ENCODE measurements at regions not wholly inside any gene's neighbourhood (a gene's known extent, or its start where the extent isn't known, plus 50 kb on each side); places are given as distances from the start of the nearest gene placed in this dataset.
"Not testable (repeated sequence)": the region's sequence is repeated elsewhere in the genome, so short reads cannot be mapped to it uniquely, and the experiment has no call there.

GRCh38 chr3:10625323-10625722, 119.9 kb upstream of the ATP2B2 start:
- no peak for DNase-seq (ENCODE audit: low read depth)

GRCh38 chr3:10627884-10628572, 122.6 kb upstream of the ATP2B2 start:
- DNase-seq (ENCODE audit: low read depth), result no peak

- no peak for DNase-seq (ENCODE audit: low read depth)
Measured at GRCh38 chr3:10628891-10629670, 123.7 kb upstream of the ATP2B2 start.

GRCh38 chr3:10629671-10630040, 124.3 kb upstream of the ATP2B2 start:
- DNase-seq (ENCODE audit: low read depth), result no peak

GRCh38 chr3:10631224-10631623, 125.8 kb upstream of the ATP2B2 start:
- DNase-seq (ENCODE audit: low read depth), result no peak

- DNase-seq (ENCODE audit: low read depth), result no peak
Measured at GRCh38 chr3:10632125-10632524, 126.7 kb upstream of the ATP2B2 start.

- DNase-seq (ENCODE audit: low read depth), result no peak
Measured at GRCh38 chr3:10632741-10633140, 127.4 kb upstream of the ATP2B2 start.

- no peak for DNase-seq (ENCODE audit: low read depth)
Measured at GRCh38 chr3:10635446-10636076, 130.2 kb upstream of the ATP2B2 start.

- DNase-seq (ENCODE audit: low read depth), result no peak
Measured at GRCh38 chr3:10637342-10637741, 132.0 kb upstream of the ATP2B2 start.

GRCh38 chr3:10638466-10638865, 133.1 kb upstream of the ATP2B2 start:
- no peak for DNase-seq (ENCODE audit: low read depth)

GRCh38 chr3:10641760-10642159, 136.4 kb upstream of the ATP2B2 start:
- no peak for DNase-seq (ENCODE audit: low read depth)

GRCh38 chr3:10644189-10644588, 138.8 kb upstream of the ATP2B2 start:
- DNase-seq (ENCODE audit: low read depth), result no peak

GRCh38 chr3:10645800-10646199, 140.4 kb upstream of the ATP2B2 start:
- DNase-seq (ENCODE audit: low read depth), result no peak

GRCh38 chr3:10646531-10647335, 141.3 kb upstream of the ATP2B2 start:
- no peak for DNase-seq (ENCODE audit: low read depth)

GRCh38 chr3:10647376-10647775, 142.0 kb upstream of the ATP2B2 start:
- no peak for DNase-seq (ENCODE audit: low read depth)

- DNase-seq (ENCODE audit: low read depth), result no peak
Measured at GRCh38 chr3:10648181-10648580, 142.8 kb upstream of the ATP2B2 start.

- DNase-seq (ENCODE audit: low read depth), result not testable (repeated sequence)
Measured at GRCh38 chr3:10649463-10649862, 144.1 kb upstream of the ATP2B2 start.

- no peak for DNase-seq (ENCODE audit: low read depth)
Measured at GRCh38 chr3:10651506-10651905, 146.1 kb upstream of the ATP2B2 start.

GRCh38 chr3:10653241-10653640, 147.9 kb upstream of the ATP2B2 start:
- no peak for DNase-seq (ENCODE audit: low read depth)

- DNase-seq (ENCODE audit: low read depth), result no peak
Measured at GRCh38 chr3:10653866-10654611, 148.7 kb upstream of the ATP2B2 start.

GRCh38 chr3:10655105-10655504, 149.7 kb upstream of the ATP2B2 start:
- no peak for DNase-seq (ENCODE audit: low read depth)

- not testable (repeated sequence) for DNase-seq (ENCODE audit: low read depth)
Measured at GRCh38 chr3:10657339-10657738, 152.0 kb upstream of the ATP2B2 start.

Data from CMK (cell line).